ENCODE measurements at regions not wholly inside any gene's neighbourhood (a gene's known extent, or its start where the extent isn't known, plus 50 kb on each side); places are given as distances from the start of the nearest gene placed in this dataset.

DNA sequence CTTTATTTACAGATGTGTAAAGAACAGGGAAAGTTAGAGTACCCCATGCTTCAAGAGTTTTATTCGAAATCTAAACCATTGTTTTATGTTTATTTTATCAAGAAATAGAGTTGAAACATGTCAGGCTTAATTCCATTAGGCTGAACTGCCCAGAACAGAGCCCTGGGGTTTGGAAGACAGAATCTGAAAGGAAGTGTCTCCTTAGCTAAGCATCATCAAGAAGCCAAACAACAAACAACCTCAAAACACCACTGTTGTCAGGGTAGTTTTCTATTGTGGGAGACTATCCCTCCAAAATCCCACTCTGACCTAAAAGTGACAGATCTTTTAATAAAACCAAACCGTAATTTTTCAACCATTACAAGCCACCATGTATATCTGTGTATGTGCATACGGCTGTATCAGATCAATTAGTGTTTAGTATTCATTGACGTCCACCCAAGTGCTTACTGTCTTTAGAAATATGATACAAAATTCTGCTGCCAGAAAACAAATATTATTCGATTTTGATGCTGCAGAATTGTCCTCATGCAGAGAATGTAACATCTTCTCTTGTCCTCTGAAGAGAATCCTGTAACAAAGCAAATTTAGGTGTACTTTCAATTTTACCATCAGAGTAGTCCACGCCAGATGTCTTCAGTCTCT, 271.9 kb upstream of the TMEM161B start:
- DNase-seq, result no peak

GRCh38 chr5:88539693-88540365, 271.2 kb upstream of the TMEM161B start:
- DNase-seq, result no peak

DNA sequence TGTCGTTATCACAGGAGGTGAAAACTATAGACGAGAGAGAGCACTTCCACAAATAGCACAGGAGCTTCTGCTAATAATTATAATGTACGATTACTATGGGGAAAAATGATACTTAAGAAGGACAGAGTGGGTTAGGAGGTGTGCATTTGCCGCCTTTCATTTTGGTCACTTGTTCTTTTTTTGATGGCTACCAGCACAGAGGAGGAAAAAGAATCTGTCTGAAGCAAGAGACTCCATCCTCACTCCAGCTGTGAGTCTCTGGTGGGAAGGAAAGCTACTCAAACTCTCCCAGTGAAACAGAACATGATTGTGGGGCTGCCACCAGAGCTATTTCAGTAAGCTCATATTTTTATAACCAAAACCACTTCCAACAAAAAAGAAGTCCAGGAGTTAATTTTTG, 270.4 kb upstream of the TMEM161B start:
- DNase-seq, result no peak

GRCh38 chr5:88536146-88536545, 267.5 kb upstream of the TMEM161B start:
- DNase-seq, result no peak

DNA sequence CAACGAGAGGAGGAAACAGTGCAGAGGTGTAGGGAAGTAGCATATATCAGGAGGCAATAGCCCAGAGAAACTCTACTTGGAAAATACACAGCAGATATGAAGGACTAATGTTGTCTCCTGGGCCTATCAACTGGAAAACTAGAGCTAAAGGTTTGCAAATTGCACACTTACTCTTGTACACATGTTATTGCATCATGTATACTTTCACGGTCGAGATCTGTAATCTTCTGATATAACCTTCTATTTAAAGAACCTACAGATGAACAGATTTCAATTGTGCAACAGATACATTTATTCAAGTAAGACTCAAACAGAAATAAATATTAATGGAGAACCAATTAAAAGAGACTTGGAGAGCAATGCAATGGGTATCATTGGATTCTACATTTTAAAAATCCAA, 256.3 kb upstream of the TMEM161B start:
- DNase-seq, result no peak

GRCh38 chr5:88519066-88519465, 250.4 kb upstream of the TMEM161B start:
- DNase-seq, result no peak

- DNase-seq, result no peak
These were observed 249.7 kb upstream of the TMEM161B start for GRCh38 chr5:88518131-88519016.

DNA sequence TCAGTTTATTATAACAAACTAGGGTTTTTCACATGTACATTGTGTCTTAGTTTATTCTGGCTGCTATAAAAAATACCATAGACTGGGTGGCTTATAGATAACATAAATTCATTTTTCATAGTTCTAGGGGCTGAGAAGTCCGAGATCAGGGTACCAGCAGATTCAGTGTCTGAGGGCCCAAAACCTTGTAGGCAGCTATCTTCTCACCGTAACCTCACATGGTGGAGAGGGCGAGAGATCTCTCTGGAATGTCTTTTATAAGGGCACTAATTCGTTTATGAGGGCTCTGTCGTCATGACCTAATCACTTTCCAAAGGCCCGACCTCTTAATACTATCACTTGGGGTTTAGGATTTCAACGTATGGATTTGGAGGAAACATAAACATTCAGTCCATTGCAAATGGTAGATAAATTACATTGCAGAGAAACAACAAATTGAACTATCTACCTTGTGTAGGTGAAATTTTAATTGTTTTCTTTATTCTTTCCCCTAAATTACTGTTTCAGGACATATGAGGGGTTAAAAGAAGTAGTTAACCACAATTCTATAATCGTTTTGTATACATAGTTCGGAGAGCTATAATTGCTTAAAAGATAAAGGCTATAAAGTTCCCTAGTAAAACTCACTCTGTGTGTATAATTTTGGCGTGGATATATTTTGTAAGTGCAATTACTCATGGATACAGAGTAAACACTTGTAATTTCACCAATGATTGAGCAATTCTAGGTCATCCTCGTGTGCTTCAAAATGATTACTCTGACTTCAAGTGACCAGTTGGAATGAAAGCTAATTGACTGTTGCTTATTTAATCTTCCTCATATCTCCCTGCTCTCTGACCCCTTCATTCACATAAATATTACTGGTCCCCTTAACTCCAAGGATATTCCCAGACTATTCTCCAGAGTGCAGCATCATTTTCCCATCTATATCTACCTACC, 247.5 kb upstream of the TMEM161B start:
- peak; percentile 52 for DNase-seq

DNA sequence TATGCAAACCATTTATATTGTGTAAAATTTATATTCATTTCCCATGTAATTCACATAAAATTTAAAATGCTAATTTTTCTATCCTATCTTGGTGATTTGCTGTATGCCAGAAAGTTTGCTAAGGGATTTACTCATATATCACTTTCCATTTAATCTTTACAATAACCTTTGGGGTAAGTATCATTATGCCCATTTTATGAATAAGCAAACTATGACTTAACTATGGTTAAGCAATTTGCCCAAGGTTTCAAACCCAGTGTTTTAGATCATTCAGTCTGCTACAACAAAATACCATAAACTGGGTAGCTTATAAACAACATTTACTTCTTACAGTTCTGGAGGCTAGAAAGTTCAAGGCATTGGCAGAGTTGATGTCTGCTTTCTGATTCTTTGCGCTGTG, 246.4 kb upstream of the TMEM161B start:
- DNase-seq, result no peak

DNA sequence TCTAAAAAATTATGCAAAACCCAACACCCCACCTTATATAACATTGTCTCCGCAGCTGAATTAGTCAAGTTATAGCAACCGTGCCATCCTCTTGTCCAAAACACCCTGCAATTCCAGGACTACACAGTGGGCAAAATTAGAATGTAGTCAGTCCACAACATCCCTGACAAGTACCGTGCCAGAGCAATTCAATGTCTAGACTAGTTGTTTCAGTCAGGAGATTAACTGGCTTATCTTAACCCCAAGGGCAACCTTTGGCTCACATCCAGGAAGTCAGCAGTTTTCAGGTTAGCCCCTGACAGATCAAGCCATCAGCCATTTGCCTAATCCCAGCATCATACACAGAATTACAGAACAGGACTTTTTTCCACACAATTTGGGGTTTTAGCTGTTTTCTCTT, 240.8 kb upstream of the TMEM161B start:
- no peak for DNase-seq

- no peak for DNase-seq
These were observed 238.6 kb upstream of the TMEM161B start for GRCh38 chr5:88507261-88507660.

DNA sequence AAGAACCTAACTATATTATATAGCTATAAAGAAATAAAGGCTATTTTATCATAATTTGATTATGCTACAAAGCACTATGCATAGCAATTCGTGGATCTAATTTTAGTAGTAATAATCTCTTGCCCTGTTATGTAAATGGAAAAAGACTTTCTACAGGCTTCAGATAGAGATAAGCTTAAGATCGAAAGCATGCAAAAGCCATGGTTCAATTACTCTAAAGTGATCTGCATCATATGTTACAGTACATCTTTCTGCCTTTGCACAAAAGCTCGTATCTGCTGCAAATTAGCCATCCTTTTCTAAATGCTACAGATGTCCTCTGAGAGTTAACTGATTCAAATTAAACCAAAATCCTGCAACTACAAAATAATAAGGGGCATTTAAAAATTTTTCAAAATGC, 234.8 kb upstream of the TMEM161B start:
- DNase-seq, result no peak

GRCh38 chr5:88503041-88503345, 234.3 kb upstream of the TMEM161B start:
- DNase-seq, result no peak

- no peak for DNase-seq
These were observed 233.8 kb upstream of the TMEM161B start for GRCh38 chr5:88502179-88503040.

GRCh38 chr5:88495810-88496209, 227.2 kb upstream of the TMEM161B start:
- no peak for DNase-seq

DNA sequence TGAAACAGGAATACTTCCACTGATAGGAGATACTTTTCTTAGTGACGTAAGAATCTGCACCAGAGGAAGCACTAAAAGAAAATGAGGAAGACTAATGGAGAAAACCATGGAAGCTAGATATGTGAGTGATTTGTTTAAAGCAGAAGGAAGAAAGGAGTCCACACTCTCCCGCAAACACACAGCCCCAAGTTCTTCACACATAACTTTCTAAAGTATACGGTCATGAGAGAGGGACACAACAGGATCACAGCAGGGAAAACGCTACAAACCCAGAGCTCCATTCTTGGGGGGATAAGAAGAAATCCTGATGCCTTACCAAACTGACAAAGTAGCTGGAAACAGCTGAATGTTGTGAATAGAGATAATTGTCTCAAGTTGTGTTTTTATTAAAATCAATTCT, 222.2 kb upstream of the TMEM161B start:
- no peak for DNase-seq

DNA sequence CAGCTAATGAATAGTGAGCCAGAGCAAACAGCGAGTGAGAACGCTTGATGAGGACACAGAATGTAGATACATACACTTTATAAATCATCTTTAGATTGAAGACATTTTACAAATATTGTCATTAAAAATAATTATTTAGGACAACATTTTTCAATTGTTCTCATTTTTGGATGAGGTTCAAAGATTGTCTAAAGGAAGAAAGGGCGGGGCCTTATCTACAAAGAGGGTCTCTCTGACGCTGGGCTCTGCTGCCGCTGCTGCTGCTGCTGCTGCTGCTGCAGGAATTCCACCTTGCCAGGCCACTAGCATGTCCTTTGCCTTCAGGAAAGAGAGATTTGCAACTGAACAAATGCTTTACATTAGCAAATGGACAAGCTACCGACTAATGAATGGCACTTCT, 220.7 kb upstream of the TMEM161B start:
- no peak for DNase-seq

DNA sequence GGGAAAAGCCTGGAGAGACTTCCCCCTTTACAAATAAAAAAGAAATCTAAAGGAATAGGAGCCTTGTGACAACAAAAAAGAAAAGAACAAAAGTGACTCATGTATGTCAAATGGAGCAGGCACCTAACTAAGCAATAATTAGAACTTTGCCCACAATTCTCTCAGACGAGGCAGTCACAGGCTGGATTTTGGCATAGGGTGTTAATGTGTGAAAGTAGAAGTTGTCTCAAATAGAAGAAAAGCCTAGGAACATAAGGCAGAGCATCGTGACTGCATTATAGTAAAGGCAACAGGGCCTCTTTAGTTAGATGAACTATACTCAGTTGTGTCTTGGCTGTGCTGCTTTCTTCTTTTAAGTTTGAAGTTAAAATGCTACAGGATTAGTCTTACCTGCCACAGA, 219.9 kb upstream of the TMEM161B start:
- no peak for DNase-seq

GRCh38 chr5:88488130-88488529, 219.5 kb upstream of the TMEM161B start:
- no peak for DNase-seq

DNA sequence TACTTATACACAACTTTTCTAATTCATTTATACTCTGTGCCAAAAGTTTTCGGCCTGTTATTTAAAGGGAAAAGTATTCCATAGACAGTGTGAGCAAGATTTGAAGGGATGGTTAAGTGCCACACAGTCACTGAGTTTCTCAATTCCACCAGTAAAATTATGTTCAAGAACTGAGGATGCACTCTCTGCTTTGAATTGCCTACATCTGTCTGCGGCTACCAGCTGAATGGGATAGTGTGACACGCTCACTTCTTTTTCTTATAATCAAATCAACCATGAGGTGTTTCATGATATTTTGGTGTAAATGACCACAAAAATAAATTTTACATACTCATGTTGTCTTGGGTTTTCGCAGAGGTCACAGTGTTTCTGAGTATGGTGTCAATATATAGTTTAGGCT, 218.4 kb upstream of the TMEM161B start:
- DNase-seq, result no peak

GRCh38 chr5:88486431-88486830, 217.8 kb upstream of the TMEM161B start:
- no peak for DNase-seq

DNA sequence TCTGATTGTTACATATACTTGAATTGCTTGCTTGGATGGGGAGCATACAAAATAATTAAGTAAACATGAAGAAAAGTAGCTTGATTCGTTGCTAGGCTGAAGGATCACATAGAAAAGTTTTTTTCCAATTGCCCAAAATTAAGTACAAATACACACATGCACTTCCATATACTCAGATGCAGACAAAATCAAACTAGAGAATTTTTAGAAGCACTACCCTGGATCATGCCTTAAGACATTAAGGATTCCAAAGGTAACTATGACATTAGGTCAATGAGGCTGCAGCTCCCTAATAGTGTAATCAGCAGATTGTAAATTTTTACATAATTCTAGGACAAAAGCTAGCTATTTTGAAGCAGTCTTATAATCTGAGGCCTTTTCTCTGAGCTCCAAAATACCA, 216.9 kb upstream of the TMEM161B start:
- DNase-seq, result no peak
